ENCODE measurements at regions not wholly inside any gene's neighbourhood (a gene's known extent, or its start where the extent isn't known, plus 50 kb on each side); places are given as distances from the start of the nearest gene placed in this dataset.

- H3K4me1 ChIP-seq (ENCODE audit: control insufficient read depth, insufficient read depth, low read length), result no peaks in the 10 kb centered on the region
- CTCF ChIA-PET, result interaction anchor here (1.1 to 1.8 kb wide), 2 partner anchors 19 to 21 kb away, joined by 3 to 10 read pairs; no protein-coding TSS in a partner anchor
- no peak overlapping the region for H3K4me3 ChIP-seq (ENCODE audit: low read depth, low read length)
- no peaks in the 10 kb centered on the region for H3K36me3 ChIP-seq (ENCODE audit: control insufficient read depth in 2 of 2, insufficient read depth in 1 of 2, low read length in 2 of 2)
- H3K9me3 ChIP-seq (ENCODE audit: control insufficient read depth, insufficient read depth, low read depth, low read length), result no peaks in the 10 kb centered on the region
- no peak overlapping the region for H3K27ac ChIP-seq (ENCODE audit: extremely low read depth, low read depth, low read length)
- POLR2A ChIA-PET, result no interaction called here
- TF ChIP-seq ZNF521 (tag by site-specific recombination; IDR thresholded peaks at IDR 0.05), result no peak
- no peak for TF ChIP-seq ZNF341 (tag by site-specific recombination; IDR thresholded peaks at IDR 0.05; ENCODE audit: low read depth)
- no peak for TF ChIP-seq ZSCAN30 (tag by site-specific recombination; IDR thresholded peaks at IDR 0.05)
- TF ChIP-seq, protein P1, sequence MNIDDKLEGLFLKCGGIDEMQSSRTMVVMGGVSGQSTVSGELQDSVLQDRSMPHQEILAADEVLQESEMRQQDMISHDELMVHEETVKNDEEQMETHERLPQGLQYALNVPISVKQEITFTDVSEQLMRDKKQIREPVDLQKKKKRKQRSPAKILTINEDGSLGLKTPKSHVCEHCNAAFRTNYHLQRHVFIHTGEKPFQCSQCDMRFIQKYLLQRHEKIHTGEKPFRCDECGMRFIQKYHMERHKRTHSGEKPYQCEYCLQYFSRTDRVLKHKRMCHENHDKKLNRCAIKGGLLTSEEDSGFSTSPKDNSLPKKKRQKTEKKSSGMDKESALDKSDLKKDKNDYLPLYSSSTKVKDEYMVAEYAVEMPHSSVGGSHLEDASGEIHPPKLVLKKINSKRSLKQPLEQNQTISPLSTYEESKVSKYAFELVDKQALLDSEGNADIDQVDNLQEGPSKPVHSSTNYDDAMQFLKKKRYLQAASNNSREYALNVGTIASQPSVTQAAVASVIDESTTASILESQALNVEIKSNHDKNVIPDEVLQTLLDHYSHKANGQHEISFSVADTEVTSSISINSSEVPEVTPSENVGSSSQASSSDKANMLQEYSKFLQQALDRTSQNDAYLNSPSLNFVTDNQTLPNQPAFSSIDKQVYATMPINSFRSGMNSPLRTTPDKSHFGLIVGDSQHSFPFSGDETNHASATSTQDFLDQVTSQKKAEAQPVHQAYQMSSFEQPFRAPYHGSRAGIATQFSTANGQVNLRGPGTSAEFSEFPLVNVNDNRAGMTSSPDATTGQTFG (tag by site-specific recombination; IDR thresholded peaks at IDR 0.05; ENCODE audit: borderline replicate concordance), result no peak
- TF ChIP-seq, protein P2, sequence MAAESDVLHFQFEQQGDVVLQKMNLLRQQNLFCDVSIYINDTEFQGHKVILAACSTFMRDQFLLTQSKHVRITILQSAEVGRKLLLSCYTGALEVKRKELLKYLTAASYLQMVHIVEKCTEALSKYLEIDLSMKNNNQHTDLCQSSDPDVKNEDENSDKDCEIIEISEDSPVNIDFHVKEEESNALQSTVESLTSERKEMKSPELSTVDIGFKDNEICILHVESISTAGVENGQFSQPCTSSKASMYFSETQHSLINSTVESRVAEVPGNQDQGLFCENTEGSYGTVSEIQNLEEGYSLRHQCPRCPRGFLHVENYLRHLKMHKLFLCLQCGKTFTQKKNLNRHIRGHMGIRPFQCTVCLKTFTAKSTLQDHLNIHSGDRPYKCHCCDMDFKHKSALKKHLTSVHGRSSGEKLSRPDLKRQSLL (tag by site-specific recombination; IDR thresholded peaks at IDR 0.05), result no peak
- TF ChIP-seq INSM2 (tag by site-specific recombination; IDR thresholded peaks at IDR 0.05), result no peak
- TF ChIP-seq, protein P3, sequence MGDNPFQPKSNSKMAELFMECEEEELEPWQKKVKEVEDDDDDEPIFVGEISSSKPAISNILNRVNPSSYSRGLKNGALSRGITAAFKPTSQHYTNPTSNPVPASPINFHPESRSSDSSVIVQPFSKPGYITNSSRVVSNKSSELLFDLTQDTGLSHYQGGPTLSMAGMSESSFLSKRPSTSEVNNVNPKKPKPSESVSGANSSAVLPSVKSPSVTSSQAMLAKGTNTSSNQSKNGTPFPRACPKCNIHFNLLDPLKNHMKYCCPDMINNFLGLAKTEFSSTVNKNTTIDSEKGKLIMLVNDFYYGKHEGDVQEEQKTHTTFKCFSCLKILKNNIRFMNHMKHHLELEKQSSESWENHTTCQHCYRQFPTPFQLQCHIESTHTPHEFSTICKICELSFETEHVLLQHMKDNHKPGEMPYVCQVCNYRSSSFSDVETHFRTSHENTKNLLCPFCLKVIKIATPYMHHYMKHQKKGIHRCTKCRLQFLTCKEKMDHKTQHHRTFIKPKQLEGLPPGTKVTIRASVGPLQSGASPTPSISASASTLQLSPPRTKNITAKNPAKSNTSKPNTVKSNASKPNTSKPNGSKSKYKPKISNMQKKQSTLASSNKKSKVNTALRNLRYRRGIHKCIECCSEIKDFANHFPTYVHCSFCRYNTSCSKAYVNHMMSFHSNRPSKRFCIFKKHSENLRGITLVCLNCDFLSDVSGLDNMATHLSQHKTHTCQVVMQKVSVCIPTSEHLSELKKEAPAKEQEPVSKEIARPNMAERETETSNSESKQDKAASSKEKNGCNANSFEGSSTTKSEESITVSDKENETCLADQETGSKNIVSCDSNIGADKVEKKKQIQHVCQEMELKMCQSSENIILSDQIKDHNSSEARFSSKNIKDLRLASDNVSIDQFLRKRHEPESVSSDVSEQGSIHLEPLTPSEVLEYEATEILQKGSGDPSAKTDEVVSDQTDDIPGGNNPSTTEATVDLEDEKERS (tag by site-specific recombination; IDR thresholded peaks at IDR 0.05), result no peak
- TF ChIP-seq SCRT1 (tag by site-specific recombination; IDR thresholded peaks at IDR 0.05; ENCODE audit: borderline replicate concordance), result no peak
- no peak for TF ChIP-seq SALL2 (tag by site-specific recombination; IDR thresholded peaks at IDR 0.05; ENCODE audit: borderline replicate concordance)
- no peak for TF ChIP-seq SCRT2 (tag by site-specific recombination; IDR thresholded peaks at IDR 0.05)
- no peak for TF ChIP-seq IKZF3 (tag by site-specific recombination; IDR thresholded peaks at IDR 0.05)
- no peak for TF ChIP-seq ZNF112 (tag by site-specific recombination; IDR thresholded peaks at IDR 0.05)
- no peak for TF ChIP-seq FEZF1 (tag by site-specific recombination; IDR thresholded peaks at IDR 0.05)
Observed at GRCh38 chrX:120000490-120001246, 57.1 kb upstream of the NKAP start.

DNA sequence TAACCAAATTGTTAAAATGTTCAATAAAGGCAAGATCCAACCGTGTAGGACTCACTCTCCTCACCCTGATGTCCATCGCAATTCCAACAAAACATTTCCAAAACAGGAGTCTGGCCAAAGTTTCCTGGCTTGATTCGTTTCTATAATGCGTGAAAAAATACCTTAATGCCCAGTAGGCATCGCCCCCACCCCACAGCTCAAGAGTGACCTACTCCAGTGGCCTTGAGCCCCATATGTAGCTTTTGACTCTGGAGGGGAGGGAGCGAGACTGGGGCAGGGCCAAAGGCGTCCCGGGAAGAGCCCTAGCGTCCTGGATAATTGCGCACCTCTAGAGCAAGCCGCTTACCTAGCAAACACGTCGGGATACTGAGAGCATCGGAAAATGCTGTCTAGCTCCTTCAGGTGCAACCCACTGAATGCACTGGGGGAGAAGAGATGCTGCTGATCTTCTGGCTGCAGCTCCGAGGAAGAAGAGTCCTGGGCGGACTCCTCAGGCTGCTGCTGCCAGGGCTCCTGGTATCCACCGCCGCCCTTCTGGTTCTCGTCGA lies 55.6 kb upstream of the NKAP start:
- no peaks in the 10 kb centered on the region for H3K4me1 ChIP-seq (ENCODE audit: control insufficient read depth, insufficient read depth, low read length)
- H3K27ac ChIP-seq (ENCODE audit: extremely low read depth, low read depth, low read length), result no peak overlapping the region
- H3K36me3 ChIP-seq (ENCODE audit: control insufficient read depth in 2 of 2, insufficient read depth in 1 of 2, low read length in 2 of 2), result no peaks in the 10 kb centered on the region
- H3K9me3 ChIP-seq (ENCODE audit: control insufficient read depth, insufficient read depth, low read depth, low read length), result no peaks in the 10 kb centered on the region
- H3K4me3 ChIP-seq (ENCODE audit: low read depth, low read length), result no peak overlapping the region
- POLR2A ChIA-PET, result no interaction called here
- CTCF ChIA-PET, result interaction anchor here (1.1 to 1.3 kb wide), 2 partner anchors 8 to 22 kb away, joined by 3 to 5 read pairs; no protein-coding TSS in a partner anchor
- TF ChIP-seq, protein P4, sequence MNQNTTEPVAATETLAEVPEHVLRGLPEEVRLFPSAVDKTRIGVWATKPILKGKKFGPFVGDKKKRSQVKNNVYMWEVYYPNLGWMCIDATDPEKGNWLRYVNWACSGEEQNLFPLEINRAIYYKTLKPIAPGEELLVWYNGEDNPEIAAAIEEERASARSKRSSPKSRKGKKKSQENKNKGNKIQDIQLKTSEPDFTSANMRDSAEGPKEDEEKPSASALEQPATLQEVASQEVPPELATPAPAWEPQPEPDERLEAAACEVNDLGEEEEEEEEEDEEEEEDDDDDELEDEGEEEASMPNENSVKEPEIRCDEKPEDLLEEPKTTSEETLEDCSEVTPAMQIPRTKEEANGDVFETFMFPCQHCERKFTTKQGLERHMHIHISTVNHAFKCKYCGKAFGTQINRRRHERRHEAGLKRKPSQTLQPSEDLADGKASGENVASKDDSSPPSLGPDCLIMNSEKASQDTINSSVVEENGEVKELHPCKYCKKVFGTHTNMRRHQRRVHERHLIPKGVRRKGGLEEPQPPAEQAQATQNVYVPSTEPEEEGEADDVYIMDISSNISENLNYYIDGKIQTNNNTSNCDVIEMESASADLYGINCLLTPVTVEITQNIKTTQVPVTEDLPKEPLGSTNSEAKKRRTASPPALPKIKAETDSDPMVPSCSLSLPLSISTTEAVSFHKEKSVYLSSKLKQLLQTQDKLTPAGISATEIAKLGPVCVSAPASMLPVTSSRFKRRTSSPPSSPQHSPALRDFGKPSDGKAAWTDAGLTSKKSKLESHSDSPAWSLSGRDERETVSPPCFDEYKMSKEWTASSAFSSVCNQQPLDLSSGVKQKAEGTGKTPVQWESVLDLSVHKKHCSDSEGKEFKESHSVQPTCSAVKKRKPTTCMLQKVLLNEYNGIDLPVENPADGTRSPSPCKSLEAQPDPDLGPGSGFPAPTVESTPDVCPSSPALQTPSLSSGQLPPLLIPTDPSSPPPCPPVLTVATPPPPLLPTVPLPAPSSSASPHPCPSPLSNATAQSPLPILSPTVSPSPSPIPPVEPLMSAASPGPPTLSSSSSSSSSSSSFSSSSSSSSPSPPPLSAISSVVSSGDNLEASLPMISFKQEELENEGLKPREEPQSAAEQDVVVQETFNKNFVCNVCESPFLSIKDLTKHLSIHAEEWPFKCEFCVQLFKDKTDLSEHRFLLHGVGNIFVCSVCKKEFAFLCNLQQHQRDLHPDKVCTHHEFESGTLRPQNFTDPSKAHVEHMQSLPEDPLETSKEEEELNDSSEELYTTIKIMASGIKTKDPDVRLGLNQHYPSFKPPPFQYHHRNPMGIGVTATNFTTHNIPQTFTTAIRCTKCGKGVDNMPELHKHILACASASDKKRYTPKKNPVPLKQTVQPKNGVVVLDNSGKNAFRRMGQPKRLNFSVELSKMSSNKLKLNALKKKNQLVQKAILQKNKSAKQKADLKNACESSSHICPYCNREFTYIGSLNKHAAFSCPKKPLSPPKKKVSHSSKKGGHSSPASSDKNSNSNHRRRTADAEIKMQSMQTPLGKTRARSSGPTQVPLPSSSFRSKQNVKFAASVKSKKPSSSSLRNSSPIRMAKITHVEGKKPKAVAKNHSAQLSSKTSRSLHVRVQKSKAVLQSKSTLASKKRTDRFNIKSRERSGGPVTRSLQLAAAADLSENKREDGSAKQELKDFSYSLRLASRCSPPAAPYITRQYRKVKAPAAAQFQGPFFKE (tag by site-specific recombination; IDR thresholded peaks at IDR 0.05; ENCODE audit: borderline replicate concordance), result no peak
- TF ChIP-seq, protein P5, sequence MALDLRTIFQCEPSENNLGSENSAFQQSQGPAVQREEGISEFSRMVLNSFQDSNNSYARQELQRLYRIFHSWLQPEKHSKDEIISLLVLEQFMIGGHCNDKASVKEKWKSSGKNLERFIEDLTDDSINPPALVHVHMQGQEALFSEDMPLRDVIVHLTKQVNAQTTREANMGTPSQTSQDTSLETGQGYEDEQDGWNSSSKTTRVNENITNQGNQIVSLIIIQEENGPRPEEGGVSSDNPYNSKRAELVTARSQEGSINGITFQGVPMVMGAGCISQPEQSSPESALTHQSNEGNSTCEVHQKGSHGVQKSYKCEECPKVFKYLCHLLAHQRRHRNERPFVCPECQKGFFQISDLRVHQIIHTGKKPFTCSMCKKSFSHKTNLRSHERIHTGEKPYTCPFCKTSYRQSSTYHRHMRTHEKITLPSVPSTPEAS (tag by site-specific recombination; IDR thresholded peaks at IDR 0.05), result no peak
- TF ChIP-seq ZNF121 (tag by site-specific recombination; IDR thresholded peaks at IDR 0.05), result no peak

Data from HEK293 (cell line).